ENCODE measurements at regions not wholly inside any gene's neighbourhood (a gene's known extent, or its start where the extent isn't known, plus 50 kb on each side); places are given as distances from the start of the nearest gene placed in this dataset.

DNA sequence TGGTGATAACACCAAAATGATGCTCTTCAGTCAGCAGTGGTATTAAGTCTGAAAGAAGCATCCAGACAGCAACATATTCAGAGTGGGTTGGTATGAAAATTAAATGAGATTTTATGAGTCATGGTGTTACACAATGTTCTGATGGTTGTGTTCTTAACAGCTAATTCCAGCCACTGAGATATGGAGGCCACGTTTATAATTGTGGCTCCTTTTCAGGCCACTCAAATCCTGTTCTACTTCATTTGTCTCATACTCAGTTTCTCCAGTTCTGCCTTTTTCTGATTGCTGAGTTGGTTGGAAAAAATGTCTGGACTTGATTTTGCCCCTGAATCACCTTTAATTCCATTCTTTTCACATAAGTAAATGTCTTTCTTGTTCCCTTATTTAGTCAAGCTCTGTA, 162.7 kb upstream of the COL3A1 start:
- no peaks in the 10 kb centered on the region for H3K36me3 Mint-ChIP-seq (ENCODE audit: low read depth)
- H3K9me2 ChIP-seq (ENCODE audit: insufficient read depth), result no peaks in the 10 kb centered on the region
- H3K4me2 ChIP-seq, result no peak overlapping the region
- no peak overlapping the region for H3K4me3 ChIP-seq
- H3F3A ChIP-seq (replicated peaks; ENCODE audit: low read depth), result no peaks in the 10 kb centered on the region
- H3K79me2 ChIP-seq (replicated peaks; ENCODE audit: insufficient read depth), result no peaks in the 10 kb centered on the region
- no peaks in the 10 kb centered on the region for H3K27me3 Mint-ChIP-seq (ENCODE audit: insufficient read depth, low read depth, poor library complexity)
- DNase-seq (ENCODE audit: low spot score) (no peak), ATAC-seq (no peak)
- no peak overlapping the region for H2AFZ ChIP-seq
- no peaks in the 10 kb centered on the region for H3K4me1 Mint-ChIP-seq
- H4K20me1 ChIP-seq (replicated peaks; ENCODE audit: insufficient read depth), result no peaks in the 10 kb centered on the region
- H3K4me1 ChIP-seq (ENCODE audit: insufficient read depth), result no peaks in the 10 kb centered on the region
- TF ChIP-seq CREB1 (CRISPR knock-in tag; IDR thresholded peaks at IDR 0.05; ENCODE audit: low read depth) (no peak), EZH2phosphoT487 (IDR thresholded peaks at IDR 0.05; ENCODE audit: unreplicated experiment) (no peak), STAT1 (IDR thresholded peaks at IDR 0.05; ENCODE audit: unreplicated experiment) (no peak), CTCF (conservative IDR thresholded peaks at IDR 0.05; ENCODE audit: low read depth in 2 of 2) (no peak), POLR2AphosphoS5 (IDR thresholded peaks at IDR 0.05; ENCODE audit: low read depth) (no peak), NANOG (IDR thresholded peaks at IDR 0.05; ENCODE audit: borderline replicate concordance) (no peak), ZNF114 (CRISPR knock-in tag; IDR thresholded peaks at IDR 0.05) (no peak), REST (IDR thresholded peaks at IDR 0.05; ENCODE audit: unreplicated experiment) (no peak)
- TF ChIP-seq, protein P1, sequence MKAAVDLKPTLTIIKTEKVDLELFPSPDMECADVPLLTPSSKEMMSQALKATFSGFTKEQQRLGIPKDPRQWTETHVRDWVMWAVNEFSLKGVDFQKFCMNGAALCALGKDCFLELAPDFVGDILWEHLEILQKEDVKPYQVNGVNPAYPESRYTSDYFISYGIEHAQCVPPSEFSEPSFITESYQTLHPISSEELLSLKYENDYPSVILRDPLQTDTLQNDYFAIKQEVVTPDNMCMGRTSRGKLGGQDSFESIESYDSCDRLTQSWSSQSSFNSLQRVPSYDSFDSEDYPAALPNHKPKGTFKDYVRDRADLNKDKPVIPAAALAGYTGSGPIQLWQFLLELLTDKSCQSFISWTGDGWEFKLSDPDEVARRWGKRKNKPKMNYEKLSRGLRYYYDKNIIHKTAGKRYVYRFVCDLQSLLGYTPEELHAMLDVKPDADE (IDR thresholded peaks at IDR 0.05), result no peak
- H3K9me3 Mint-ChIP-seq, result no peaks in the 10 kb centered on the region
- no peaks in the 10 kb centered on the region for H3K36me3 ChIP-seq (ENCODE audit: insufficient read depth)
- no peaks in the 10 kb centered on the region for H3K27me3 ChIP-seq (ENCODE audit: insufficient read depth)
- no peak overlapping the region for H3K4me3 Mint-ChIP-seq
- H3K27ac Mint-ChIP-seq, result no peak overlapping the region
- no peak overlapping the region for H3K27ac ChIP-seq (ENCODE audit: low read depth)

DNA sequence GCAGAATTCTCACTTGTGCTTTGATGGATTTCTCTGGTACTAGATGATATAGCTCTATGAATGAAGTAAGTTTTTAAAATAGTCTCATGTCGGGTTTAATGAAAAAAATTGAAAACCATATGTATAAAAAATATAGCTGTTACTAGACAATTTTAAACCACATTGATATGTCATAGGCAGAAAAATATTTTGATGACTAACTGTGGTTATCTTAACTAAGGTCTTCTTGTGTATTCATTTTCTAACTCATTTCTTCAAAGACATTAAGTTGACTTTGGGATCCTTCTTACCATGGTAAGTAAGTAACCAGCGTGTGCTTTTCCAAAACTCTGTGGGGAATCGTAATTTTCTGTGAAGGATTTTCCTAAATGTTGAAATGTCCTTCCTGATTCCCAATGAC, 160.9 kb upstream of the COL3A1 start:
- Mint-ChIP-seq H3K4me3 (no peak overlapping the region), H3K4me1 (no peaks in the 10 kb centered on the region), H3K36me3 (ENCODE audit: low read depth) (no peaks in the 10 kb centered on the region), H3K27ac (no peak overlapping the region), H3K9me3 (no peaks in the 10 kb centered on the region), H3K27me3 (ENCODE audit: insufficient read depth, low read depth, poor library complexity) (no peaks in the 10 kb centered on the region)
- Histone ChIP-seq H3K27me3 (ENCODE audit: insufficient read depth) (no peaks in the 10 kb centered on the region), H3F3A (replicated peaks; ENCODE audit: low read depth) (no peaks in the 10 kb centered on the region), H3K4me3 (no peak overlapping the region), H3K4me1 (ENCODE audit: insufficient read depth) (no peaks in the 10 kb centered on the region), H4K20me1 (replicated peaks; ENCODE audit: insufficient read depth) (no peaks in the 10 kb centered on the region), H3K9me2 (ENCODE audit: insufficient read depth) (no peaks in the 10 kb centered on the region), H3K27ac (ENCODE audit: low read depth) (no peak overlapping the region), H3K4me2 (no peak overlapping the region), H3K36me3 (ENCODE audit: insufficient read depth) (no peaks in the 10 kb centered on the region), H2AFZ (0 out of 2 replicates have a peak overlapping the region, but pooled peaks have one; percentile 20), H3K79me2 (replicated peaks; ENCODE audit: insufficient read depth) (no peaks in the 10 kb centered on the region)
- DNase-seq (ENCODE audit: low spot score) (no peak), ATAC-seq (no peak)
- TF ChIP-seq ZNF331 (CRISPR knock-in tag; IDR thresholded peaks at IDR 0.05; ENCODE audit: low read depth) (no peak), STAT1 (IDR thresholded peaks at IDR 0.05; ENCODE audit: unreplicated experiment) (no peak), ZNF114 (CRISPR knock-in tag; IDR thresholded peaks at IDR 0.05) (no peak), EZH2phosphoT487 (IDR thresholded peaks at IDR 0.05; ENCODE audit: unreplicated experiment) (no peak), REST (IDR thresholded peaks at IDR 0.05; ENCODE audit: unreplicated experiment) (no peak), NANOG (IDR thresholded peaks at IDR 0.05; ENCODE audit: borderline replicate concordance) (no peak), POLR2AphosphoS5 (IDR thresholded peaks at IDR 0.05; ENCODE audit: low read depth) (no peak), JUNB (IDR thresholded peaks at IDR 0.05; ENCODE audit: unreplicated experiment) (no peak), CREB1 (CRISPR knock-in tag; IDR thresholded peaks at IDR 0.05; ENCODE audit: low read depth) (no peak)
- TF ChIP-seq, protein P1 (IDR thresholded peaks at IDR 0.05), result no peak
